KMS-11 (cell line): ENCODE measurements at regions not wholly inside any gene's neighbourhood (a gene's known extent, or its start where the extent isn't known, plus 50 kb on each side); places are given as distances from the start of the nearest gene placed in this dataset.
"Not testable (repeated sequence)": the region's sequence is repeated elsewhere in the genome, so short reads cannot be mapped to it uniquely, and the experiment has no call there.

Experiments
- H2AFZ ChIP-seq: fragments of 200-600 bp; sonication (generic); 2 replicates; pipeline ENCODE4 v1.6.1; 2016; ENCODE audit warnings: antibody characterized with exemption, mixed run types, low read depth
- H3K27ac ChIP-seq: fragments of 200-600 bp; sonication (generic); 2 replicates; pipeline ENCODE4 v1.6.1; 2016; ENCODE audit warnings: mild to moderate bottlenecking, mixed run types
- H3K27me3 ChIP-seq: fragments of 200-600 bp; sonication (generic); 2 replicates; pipeline ENCODE4 v1.6.1; 2017; ENCODE audit warnings: mild to moderate bottlenecking, low read depth, mixed run types, moderate library complexity; ENCODE audit not compliant: insufficient read depth
- H3K36me3 ChIP-seq: fragments of 200-600 bp; sonication (generic); 2 replicates; pipeline ENCODE4 v1.6.1; 2017; ENCODE audit warnings: mild to moderate bottlenecking, mixed run types; ENCODE audit not compliant: insufficient read depth
- H3K4me1 ChIP-seq: fragments of 200-600 bp; sonication (generic); 2 replicates; pipeline ENCODE4 v1.6.1; 2016; ENCODE audit warnings: mild to moderate bottlenecking, low read depth, mixed run types; ENCODE audit not compliant: poor library complexity, severe bottlenecking
- H3K4me2 ChIP-seq: fragments of 200-600 bp; sonication (generic); 2 replicates; pipeline ENCODE4 v1.7.0; 2016; ENCODE audit warnings: mild to moderate bottlenecking, mixed run types
- H3K4me3 ChIP-seq: fragments of 200-600 bp; sonication (generic); IDR thresholded peaks from 2 replicates; pipeline ENCODE4 v1.6.1; 2017; ENCODE audit warnings: low read depth, low read length, mixed read lengths; ENCODE audit not compliant: insufficient read depth
- H3K79me2 ChIP-seq: fragments of 200-600 bp; sonication (generic); 2 replicates; pipeline ENCODE4 v1.6.1; 2016; ENCODE audit warnings: low read depth, mixed run types; ENCODE audit not compliant: insufficient read depth
- H3K9ac ChIP-seq: fragments of 200-600 bp; sonication (generic); 2 replicates; pipeline ENCODE4 v1.6.1; 2016; ENCODE audit warnings: mild to moderate bottlenecking, mixed run types
- H4K20me1 ChIP-seq: fragments of 200-600 bp; sonication (generic); 2 replicates; pipeline ENCODE4 v1.6.1; 2016; ENCODE audit warnings: mild to moderate bottlenecking, mixed run types; ENCODE audit not compliant: insufficient read depth
- TF ChIP-seq, protein P1 (sequence below): fragments of 200-600 bp; sonication (generic); conservative IDR thresholded peaks from 2 replicates; pipeline ENCODE4 v1.6.1; 2017; ENCODE audit warnings: low read depth, mild to moderate bottlenecking, antibody characterized with exemption, low read length, moderate library complexity, mixed read lengths

DNA sequence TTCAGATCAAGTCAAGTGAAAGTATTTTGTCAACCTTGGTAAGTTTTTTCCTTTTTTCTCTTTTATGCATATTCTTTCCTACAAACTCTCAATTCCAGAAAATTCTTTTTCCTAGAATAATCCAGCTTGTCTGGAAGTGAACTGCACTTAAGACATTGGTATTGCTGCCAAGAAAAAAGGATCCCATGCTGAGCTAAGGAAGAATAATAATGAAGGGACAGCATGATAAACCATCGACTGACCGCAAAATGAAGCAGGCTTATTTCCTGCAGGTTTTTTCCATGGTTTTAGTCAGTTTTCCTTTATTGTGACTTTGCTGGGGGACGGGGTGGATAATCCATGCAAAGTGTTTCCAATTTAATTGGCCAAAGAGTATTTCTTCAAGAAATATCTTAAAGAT, 857.6 kb upstream of the SLC35B3 start:
- no peaks in the 10 kb centered on the region for H4K20me1 ChIP-seq
- no peak overlapping the region for H2AFZ ChIP-seq
- H3K4me1 ChIP-seq: no peaks in the 10 kb centered on the region
- TF ChIP-seq, protein P1, sequence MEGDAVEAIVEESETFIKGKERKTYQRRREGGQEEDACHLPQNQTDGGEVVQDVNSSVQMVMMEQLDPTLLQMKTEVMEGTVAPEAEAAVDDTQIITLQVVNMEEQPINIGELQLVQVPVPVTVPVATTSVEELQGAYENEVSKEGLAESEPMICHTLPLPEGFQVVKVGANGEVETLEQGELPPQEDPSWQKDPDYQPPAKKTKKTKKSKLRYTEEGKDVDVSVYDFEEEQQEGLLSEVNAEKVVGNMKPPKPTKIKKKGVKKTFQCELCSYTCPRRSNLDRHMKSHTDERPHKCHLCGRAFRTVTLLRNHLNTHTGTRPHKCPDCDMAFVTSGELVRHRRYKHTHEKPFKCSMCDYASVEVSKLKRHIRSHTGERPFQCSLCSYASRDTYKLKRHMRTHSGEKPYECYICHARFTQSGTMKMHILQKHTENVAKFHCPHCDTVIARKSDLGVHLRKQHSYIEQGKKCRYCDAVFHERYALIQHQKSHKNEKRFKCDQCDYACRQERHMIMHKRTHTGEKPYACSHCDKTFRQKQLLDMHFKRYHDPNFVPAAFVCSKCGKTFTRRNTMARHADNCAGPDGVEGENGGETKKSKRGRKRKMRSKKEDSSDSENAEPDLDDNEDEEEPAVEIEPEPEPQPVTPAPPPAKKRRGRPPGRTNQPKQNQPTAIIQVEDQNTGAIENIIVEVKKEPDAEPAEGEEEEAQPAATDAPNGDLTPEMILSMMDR: no peak
- H3K27me3 ChIP-seq: no peaks in the 10 kb centered on the region
- H3K4me3 ChIP-seq: no peak overlapping the region
- H3K27ac ChIP-seq: no peak overlapping the region
- no peaks in the 10 kb centered on the region for H3K79me2 ChIP-seq
- no peak overlapping the region for H3K4me2 ChIP-seq
- no peaks in the 10 kb centered on the region for H3K36me3 ChIP-seq
- H3K9ac ChIP-seq: no peak overlapping the region

DNA sequence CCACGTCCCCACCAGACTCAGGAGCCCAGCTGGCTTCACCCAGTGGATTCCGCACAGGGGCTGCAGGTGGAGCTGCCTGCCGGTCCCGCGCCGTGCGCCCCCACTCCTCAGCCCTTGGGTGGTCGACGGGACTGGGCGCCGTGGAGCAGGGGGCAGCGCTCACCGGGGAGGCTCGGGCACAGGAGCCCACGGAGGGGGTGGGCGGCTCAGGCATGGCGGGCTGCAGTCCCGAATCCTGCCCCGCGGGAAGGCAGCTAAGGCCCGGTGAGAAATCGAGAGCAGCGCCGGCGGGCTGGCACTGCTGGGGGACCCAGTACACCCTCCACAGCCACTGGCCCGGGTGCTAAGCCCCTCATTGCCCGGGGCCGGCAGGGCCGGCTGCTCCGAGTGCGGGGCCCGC, 855.0 kb upstream of the SLC35B3 start:
- not testable (repeated sequence) for H3K4me3 ChIP-seq, H3K27me3 ChIP-seq, H3K36me3 ChIP-seq, H3K4me1 ChIP-seq, H3K27ac ChIP-seq, H3K9ac ChIP-seq, H4K20me1 ChIP-seq, H3K79me2 ChIP-seq, H3K4me2 ChIP-seq, H2AFZ ChIP-seq

DNA sequence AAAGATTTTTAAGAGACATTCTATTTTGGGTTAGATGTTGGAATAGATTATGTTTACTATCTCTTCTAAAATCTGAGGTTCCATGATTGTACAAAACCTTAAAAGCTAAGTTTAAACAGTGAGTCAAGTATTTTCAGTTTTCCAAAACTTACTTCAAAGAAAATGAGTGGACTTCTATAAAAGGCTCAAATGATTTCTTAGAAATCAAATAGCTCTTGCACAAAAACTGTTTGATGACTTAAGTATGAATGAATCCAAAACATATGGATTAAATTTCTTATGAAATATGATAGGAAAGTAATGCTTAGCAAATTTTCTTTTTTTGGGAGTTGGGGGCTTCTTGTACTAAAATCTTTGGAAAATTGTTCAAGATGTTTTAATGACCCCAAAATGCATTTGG, 837.3 kb upstream of the SLC35B3 start:
- TF ChIP-seq, protein P1: no peak
- no peaks in the 10 kb centered on the region for H3K27me3 ChIP-seq
- H3K9ac ChIP-seq: no peak overlapping the region
- H4K20me1 ChIP-seq: no peaks in the 10 kb centered on the region
- no peak overlapping the region for H3K27ac ChIP-seq
- H3K4me3 ChIP-seq: no peak overlapping the region
- no peaks in the 10 kb centered on the region for H3K79me2 ChIP-seq
- H3K4me1 ChIP-seq: no peaks in the 10 kb centered on the region
- no peaks in the 10 kb centered on the region for H3K36me3 ChIP-seq
- no peak overlapping the region for H3K4me2 ChIP-seq
- H2AFZ ChIP-seq: no peak overlapping the region

DNA sequence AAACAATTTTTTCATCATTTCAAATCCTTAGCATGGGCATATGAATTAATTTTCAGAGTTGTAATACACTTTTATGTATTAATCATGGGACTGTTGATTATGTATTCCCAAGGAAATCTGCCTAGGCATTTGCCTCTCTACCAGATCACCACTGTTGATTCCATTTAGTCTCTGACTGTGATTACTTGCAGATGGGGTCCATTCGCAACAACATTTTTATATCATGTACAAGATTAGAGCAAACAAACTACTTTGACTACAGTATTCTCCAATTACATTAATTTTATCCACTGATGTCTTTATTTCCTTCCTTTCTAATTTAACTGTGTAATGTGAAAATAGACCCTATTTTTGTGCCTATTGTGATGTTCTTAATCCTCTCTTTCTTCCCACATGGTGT, 831.4 kb upstream of the SLC35B3 start:
- H3K27me3 ChIP-seq: no peaks in the 10 kb centered on the region
- TF ChIP-seq, protein P1: no peak
- H3K4me1 ChIP-seq: no peaks in the 10 kb centered on the region
- H3K9ac ChIP-seq: no peak overlapping the region
- no peaks in the 10 kb centered on the region for H3K79me2 ChIP-seq
- no peak overlapping the region for H3K4me3 ChIP-seq
- H3K4me2 ChIP-seq: no peak overlapping the region
- no peak overlapping the region for H2AFZ ChIP-seq
- H3K27ac ChIP-seq: no peak overlapping the region
- H3K36me3 ChIP-seq: no peaks in the 10 kb centered on the region
- no peaks in the 10 kb centered on the region for H4K20me1 ChIP-seq

DNA sequence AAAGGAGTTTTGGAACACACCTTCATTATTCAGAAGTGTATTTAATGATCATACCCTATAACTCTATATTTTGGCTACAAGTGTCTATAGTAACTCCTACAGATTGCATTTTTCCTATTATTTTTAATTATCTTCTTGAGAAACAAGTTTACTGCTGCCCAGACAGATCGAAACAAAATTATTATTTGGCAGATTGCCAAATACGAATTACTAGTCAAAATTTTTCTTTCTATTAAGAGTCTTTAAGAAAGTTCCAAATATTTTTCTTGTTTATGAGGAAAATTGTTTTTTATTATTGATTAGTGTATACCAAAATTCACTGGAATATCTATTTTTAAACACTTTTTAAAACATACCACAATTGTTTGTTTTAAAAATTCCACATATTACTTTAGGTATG, 821.9 kb upstream of the SLC35B3 start:
- Histone ChIP-seq H3K36me3 (no peaks in the 10 kb centered on the region), H4K20me1 (no peaks in the 10 kb centered on the region), H3K79me2 (no peaks in the 10 kb centered on the region), H3K27me3 (no peaks in the 10 kb centered on the region), H2AFZ (no peak overlapping the region), H3K9ac (no peak overlapping the region), H3K4me1 (no peaks in the 10 kb centered on the region), H3K4me3 (no peak overlapping the region), H3K27ac (no peak overlapping the region), H3K4me2 (no peak overlapping the region)
- TF ChIP-seq, protein P1: no peak
